Stimulated activated CD4-positive, alpha-beta T cell treated with anti-CD3 and anti-CD28 coated beads, Interleukin-1b, Interleukin-23, amount 100 ng/mL, for 48 hours (primary cell): ENCODE measurements at regions not wholly inside any gene's neighbourhood (a gene's known extent, or its start where the extent isn't known, plus 50 kb on each side); places are given as distances from the start of the nearest gene placed in this dataset.

Experiments used
- DNase-seq: peaks from one replicate; pipeline ENCODE4 v3.0.0-alpha.2; 2020

DNA sequence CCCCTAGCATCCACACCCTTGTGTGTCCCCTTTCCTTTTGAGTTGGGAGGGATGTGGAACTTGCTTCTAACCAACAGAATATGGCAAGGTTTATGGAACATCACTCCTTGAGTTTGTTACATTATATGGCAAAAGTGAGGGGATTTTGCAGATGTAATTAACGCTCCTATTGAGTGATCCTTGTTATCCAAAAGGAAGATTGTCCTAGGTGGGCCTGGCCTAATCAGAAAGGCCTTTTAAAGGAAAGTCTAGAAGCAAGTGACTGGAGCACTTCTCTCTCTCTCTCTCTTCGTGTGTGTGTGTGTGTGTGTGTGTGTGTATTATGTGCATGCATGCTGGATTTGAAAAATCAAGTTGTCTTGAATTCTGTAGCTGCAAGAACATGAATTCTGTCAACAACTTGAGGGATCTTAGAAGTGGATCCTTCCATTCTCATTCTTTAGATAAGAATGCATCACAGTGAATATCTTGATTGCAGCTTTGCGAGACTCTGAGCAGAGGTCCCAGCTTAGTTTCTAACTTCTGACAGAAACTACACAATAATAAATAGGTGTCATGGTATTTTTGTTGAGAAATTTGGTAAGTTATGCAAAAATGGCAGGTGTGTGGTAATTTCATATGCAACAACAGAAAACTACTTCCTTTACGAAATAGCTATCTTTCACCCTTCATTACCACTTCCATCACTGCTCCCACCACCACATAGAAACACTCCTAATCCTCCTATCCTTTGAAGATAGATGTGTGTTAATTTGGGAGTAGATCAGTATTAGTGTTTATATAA is 360.9 kb upstream of the CBLB start:
- DNase-seq = no peak

DNA sequence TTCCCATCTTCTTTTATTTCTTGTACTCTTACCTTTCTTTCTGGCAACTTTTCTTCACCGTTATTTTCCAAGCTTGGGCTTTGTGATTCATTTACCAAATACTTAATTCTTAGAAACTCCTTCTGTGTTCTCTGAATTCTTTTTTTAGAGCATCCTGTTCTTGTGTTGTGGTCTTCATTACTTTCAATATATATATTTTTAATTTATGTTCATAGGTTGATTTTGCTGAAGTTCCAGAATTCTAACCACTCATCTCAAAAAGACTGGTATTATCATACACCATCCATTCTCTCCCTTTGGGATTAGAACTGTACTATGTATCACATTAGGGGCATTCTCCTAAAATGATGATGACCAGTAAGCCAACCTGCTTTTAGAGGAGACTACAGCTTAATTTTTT is 362.3 kb upstream of the CBLB start:
- no peak for DNase-seq

DNA sequence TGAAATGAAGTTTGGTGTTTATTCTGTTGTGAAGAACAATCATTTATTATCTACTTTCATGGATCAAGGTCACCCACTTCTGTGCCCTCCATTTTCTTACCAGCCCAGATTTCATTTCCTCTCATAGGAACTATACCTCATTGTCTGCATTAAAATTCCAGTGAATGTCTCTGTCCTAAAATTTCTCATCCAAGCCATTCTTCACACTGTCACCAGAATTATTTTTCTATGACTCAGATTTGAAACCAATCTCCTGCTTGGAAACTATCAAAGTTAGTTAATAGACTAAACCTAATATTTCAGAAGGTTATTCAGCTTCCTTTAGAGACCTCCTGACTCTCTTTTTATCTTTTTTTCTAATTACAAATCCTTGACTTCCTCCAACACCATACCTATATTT is 364.1 kb upstream of the CBLB start:
- DNase-seq = no peak

DNA sequence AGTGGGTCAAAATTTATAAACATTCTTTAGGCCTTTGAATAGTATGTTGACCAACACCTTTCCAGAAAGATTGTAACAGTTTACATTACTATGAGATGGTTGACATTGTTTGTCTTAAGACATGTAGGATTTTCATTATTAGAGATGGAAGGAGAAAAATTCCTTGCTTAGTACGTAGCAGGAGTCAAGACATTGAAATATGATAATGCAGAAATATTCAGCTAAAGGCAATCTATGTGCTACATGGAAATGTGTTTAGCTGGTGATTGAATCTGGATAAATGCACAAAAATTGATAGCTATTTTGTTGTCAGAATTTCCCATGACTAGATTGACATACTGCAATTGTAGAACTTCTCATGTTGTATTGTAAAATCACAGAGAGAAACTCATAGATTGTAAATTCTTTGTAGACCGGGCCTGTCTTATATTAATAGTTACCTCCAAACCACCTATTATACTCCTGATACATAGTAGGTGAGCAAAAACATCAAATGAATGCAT is 370.4 kb upstream of the CBLB start:
- no peak for DNase-seq

DNA sequence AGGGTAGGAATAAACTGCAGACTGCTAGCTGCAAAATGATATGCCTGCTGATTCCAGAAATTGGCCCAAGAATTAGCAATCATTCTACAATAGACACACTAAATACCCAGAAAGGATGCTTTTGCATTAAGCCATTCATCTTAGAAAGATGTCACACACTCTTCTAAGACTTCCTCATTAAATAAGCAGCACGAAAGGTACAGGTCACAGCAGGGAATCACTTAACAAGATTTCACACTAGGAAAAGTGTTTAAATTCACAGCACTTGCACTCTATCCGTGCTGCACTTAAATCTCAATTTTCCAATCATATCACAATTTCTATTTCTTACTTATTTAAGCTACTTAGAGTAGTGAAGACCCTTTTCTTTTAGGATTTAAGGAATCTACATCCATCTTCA is 372.8 kb upstream of the CBLB start:
- DNase-seq = no peak

DNA sequence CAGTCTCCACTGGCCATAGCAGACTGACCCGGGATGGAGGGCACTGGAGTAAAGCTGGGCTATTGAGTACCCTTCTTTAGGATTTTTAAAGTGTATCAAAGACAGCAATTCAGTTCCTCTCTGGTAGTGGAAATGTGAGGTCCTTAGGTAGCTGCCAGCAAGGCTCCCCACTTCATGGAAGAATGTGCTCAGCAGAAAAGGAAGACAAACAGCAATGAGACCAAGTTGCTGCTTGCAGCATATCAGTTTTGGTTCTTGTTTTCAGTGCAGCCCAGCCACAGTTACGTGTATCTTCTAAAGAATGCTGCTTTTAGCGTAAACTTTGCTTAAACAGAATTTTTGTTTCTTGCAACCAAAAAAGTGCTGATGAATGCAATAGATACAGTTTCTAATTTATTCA is 374.0 kb upstream of the CBLB start:
- no peak for DNase-seq

DNA sequence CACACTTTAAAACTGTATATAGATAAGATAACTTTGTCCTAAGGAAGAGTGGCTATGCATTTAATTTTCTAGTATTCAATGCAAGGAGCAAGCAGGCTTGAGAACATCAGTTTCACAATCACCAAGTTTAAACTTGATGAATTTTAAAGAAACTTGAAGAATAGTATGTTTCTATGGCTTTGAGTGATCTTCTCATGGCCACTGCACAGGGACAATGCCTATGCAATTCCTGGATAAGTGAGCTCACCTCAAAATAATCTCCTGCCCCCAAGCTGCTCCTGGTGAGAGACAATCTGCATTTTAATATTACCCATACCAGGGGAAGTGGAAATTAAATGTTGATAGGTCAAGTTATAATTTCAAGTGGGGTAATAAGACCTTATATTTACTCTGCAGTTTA is 376.6 kb upstream of the CBLB start:
- DNase-seq = no peak

DNA sequence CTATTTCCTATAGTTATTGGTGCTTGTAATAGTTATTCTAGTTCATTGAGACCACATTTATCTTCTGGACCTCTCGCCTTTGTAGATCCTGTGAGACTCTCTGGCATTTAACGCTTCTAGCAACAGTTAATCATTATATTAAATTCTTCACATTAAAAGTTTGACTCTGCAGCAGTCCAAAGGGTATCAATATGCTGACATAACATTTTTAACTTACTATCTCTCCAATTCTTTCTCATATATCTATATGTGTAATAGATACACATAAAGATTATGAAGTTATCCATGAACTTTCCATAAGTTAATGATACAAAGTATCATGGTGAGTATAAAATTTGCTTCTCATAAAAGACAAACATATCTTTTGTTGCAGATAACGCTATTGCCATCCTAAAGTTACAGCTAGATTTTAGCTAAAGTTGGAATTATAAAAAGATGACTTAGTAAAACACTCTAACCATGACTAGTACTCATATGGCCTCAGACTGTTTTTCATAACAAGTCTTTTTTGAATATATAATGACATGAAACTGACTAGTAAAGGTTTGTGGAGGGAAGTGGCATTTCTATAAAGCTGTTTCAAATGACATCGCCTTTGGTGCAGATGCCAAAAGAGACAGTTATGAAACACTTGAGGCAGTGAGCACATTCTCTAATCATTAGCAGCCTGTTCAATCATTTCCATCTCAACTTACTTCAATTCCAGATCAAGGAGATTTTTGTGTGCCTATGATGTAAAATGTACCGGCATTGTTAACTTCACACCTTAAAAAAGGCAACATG is 379.3 kb upstream of the CBLB start:
- no peak for DNase-seq

DNA sequence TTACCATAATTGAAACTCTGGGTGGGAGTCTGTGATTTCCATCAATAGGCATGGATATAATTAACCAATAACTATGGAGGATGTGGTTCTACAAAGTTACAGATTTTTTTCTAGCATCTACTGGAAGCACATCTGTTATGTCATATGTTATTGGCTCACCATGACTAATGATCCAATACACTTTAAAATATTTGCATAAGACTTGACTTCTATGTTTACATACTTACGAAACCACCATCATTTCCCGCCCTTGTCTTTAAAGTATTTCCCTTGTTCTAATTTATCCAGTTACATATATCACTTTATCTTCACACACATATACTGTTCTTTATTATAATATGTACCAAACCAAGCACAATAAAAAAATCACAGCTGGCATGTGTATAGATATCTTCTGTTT is 380.3 kb upstream of the CBLB start:
- no peak for DNase-seq

DNA sequence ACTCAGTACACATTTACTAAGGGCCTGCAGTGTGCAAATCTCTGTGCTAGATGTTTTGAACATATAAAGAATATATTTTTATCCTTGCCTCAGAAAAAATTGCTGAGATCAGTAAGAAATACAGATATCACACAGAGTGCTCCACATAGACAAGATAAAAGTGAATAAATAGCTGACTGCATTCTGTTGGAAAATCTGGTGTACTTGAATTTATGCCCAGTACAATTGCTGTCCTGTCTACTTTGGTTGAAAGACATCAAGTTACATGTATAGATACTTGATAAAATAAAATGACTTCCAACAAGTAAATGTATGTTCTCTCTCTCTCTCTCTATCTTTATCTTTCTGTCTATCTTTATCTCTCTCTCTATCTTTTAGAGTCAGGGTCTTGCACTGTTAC is 381.2 kb upstream of the CBLB start:
- DNase-seq = no peak

DNA sequence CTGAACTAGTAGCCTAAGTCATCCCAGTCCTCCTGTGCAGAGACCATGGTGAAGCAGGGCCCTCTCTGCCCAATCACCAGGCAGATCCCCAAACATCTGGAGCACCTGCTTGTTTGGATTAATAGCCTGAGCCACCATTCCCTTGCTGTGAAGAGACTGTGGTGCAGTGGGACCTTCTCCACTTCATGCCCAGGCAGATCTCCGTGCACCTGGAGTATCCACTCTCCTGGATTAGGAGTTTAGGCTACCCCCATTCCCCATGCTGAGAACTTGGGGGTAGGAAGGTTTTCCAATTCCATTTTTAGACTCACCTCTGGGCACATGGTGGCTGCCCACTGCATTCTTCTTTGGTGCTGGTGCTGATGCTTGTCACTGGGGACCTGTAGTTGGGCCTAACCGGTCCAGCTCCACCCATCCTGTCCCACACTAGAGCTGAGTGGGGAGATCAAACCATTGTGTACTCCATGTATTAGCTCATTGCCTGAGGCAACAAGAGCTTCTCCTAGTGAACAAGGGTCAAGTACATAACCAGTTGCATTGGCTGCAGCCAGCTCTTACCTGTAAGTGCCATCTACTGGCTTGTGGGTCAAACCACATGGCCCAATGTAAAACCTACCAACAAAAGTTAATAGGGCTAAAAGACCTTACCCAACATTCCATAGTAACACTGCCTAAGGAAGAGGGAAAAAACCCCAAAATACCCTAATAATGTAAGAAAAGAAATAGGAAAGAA is 382.5 kb upstream of the CBLB start:
- no peak for DNase-seq

DNA sequence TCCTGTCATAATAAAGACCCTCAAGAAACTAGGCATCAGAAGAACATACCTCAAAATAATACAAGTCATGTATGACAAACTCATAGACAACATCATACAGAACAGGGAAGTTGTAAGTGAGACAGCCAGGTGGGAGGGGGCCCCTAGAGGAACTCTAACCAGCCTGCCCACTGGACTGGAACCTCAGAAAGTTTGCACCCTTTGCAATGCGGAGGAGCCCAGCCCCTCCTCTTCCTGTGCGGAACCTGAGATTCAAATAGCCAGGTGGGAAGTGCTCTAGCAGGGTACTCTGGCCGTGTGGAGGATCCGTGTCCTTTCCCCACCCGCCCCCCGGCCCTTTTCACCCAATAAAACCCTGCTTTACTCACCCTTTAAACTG is 387.0 kb upstream of the CBLB start:
- DNase-seq = no peak

DNA sequence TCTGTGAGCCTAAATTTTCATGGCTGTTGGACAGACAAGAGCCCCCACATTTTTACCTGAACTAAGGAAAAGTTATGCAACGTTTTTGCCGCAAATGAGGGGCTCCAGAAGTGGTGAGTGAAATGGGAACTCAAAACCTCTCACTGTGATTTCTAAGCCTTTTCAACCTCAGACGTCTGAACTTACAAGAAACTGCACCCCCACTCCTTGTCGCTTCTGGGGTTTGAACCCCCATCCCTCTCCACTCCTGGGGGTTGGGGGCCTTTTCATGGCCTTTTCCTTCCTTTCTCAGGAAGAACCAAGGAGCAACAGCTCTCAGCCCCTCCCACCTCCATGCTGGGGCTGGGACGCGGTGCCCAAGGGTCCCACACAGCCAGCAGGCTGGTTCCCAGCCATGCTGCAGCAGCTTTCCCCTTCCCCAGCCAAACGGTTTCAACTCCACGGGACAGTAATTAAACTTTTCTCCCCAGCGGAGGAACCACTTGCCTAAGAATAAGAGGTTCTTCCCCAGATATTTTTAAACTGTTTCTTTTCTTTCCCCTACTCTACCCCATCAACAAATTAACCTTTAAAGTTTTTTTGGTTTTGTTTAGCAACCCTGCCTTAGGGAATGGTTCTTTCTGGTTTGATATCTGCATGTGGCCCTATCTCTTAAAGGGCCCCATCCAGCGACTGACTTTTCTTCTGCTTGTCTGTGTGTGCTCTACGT is 387.6 kb upstream of the CBLB start:
- DNase-seq = no peak

DNA sequence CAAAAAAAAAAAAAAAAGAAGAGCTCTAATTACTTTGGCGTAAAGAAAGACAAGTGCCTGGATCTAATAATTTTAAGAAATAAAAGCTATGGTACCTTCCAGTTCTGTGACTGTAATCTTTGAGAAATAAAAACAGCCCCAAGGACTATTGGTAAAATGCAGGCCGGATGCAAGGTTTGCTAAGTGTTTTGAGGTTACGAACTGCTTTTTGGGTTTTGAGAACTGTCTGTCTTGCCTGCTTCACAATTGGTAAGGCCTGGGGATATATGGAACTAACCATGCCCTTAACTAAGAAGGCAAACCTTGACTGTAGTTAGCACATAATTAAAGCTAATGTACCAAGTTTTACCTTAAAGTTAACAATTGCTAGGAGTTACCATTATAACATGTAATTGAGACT is 388.4 kb upstream of the CBLB start:
- DNase-seq = no peak

DNA sequence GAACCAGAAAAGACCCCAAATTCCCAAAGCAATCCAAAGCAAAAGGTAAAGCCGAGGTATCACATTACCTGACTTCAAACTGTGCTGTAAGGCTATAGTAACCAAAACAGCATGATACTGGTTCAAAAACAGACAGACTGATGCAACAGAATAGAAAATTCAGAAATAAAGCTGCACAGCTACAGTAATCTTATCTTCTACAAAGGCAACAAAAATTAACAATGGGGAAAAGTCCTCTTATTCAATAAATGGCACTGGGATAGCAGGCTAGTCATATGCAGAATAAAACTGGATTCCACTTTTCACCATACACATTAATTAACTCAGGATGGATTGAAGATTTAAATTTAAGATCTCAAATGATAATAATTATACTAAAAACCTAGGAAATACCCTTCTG is 392.6 kb upstream of the CBLB start:
- no peak for DNase-seq

DNA sequence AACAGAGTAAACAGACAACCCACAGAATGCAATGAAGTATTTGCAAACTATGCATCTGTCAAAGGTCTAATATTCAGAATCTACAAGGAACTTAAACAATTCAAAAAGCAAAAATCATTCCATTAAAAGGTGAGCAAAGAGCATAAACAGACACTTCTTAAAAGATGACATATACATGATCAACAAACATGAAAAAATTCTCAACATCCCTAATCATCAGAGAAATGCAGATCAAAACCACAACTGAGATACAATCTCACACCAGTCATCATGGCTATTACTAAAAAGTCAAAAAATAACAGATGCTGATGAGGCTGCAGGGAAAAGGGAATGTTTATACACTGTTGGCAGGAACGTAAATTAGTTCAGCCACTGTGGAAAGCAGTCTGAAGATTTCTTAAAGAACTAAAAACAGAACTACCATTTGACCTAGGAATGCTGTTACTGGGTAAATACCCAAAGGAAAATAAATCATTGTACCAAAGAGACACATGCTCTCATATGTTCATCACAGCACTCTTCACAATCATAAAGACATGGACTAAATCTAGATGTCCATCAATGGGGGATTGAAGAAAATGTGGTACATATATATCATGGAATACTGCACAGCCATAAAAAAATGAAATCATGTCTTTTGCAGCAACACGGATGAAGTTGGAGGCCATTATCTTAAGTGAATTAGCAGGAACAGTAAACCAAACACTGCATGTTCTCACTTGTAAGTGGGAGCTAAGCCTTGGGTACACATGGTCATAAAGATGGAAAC is 393.3 kb upstream of the CBLB start:
- DNase-seq = no peak

DNA sequence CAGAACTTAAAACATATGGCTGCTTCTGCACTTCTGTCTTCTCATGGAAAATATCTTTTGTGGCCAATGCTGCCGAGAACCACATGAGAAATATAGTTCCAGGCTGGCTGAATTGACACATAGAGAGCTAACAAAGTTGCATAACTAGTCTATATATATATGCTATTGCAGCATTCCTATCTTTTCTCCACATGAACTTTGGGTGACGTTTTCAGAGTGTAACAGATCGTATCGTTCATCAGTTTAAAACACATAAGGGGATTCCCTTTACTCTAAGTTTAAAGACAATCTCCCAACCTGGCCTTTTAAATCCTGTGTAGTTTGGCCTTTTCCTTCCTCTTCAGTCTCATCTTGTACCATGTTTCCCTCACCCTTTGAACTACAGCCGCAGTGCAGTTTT is 394.2 kb upstream of the CBLB start:
- no peak for DNase-seq

DNA sequence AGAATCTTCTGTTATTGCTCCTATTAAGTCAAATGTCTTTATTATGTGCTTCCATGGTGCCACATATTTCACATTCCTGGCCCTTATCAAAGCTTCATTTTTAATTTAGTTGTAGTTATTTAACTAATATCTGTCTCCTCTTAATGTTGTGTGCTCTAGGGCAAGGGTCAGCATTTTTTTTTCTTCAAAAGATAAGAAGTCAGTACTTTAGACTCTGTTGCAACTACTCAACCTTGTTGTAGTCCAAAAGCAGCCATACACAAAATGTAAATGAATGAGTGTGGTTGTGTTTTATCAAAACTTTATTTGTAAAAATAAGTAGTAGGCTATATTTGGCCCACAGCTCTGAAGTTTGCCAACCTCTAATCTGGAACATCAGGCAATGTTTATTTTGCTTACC is 394.7 kb upstream of the CBLB start:
- DNase-seq = no peak

DNA sequence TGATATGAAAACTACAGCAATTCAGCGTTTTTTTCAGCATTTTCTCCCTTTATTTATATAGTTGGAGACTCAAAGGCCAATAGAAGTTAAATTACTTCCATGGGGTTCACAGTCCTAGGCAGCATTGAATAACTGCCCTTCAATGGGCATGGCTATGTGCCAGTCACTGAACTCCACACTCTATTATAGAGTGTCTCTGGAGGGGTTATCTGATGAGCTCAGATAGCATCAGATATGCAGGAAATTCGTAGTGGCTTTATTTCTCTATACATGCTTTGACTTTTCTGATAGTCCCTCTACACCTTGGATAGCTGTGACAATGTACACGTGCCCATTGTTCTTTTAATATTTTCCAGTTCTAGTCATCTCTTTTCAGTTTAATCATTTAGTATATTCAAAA is 396.9 kb upstream of the CBLB start:
- no peak for DNase-seq

DNA sequence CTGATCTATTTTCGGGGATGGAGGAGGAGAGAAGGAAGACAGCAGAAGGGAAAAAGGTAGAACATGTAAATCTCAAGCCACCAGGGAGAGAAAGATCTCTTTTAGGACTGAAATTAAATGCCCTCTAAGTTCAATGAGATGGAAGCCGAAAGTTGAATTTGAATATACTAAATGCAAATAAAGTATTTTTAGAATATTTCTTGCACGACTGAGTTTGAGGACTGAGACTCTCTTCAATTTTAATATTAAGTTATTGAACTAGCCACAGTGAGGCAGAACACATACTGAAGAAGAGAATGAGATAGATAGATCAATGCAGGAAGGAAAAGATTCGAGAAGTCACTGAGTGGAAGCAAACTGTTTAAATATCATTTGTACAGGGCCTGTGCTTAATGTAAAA is 399.9 kb upstream of the CBLB start:
- DNase-seq = no peak

DNA sequence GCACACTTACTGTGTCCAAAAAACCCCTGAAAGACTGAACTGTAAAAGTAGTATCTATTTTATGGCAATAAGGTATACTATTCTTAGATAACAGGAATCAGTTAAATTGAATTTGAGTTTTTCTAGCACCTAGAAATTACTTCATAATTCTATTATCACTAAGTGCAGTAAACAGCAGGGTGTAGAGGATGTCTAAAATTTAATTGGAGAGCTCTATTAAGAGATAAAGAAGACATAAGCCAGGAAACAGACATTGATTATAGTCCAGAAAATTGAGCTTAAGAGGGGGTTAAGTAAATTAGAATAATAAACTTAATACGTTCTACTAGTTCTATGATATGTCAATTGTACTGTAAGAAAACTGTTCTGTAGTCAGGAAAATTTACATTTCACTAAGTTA is 403.5 kb upstream of the CBLB start:
- DNase-seq = no peak

DNA sequence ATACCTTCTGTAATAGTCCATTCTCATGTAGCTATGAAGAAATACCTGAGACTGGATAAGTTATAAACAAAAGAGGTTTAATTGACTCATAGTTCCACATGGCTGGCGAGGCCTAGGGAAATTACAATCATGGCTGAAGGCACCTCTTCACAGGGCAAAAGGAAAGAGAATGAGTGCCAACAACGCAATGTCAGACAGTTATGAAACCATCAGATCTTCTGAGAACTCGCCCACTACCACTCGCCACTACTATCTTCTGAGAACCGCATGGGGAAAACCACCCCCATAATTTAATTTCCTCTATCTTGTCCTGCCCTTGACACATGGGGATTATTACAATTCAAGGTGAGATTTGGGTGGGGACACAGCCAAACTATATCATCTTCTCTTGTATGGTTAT is 406.8 kb upstream of the CBLB start:
- DNase-seq = no peak
